Esophagus squamous epithelium (tissue), 4 donors: ENCODE measurements at regions not wholly inside any gene's neighbourhood (a gene's known extent, or its start where the extent isn't known, plus 50 kb on each side); places are given as distances from the start of the nearest gene placed in this dataset.

ENCODE experiments used
- CTCF ChIP-seq, 6 experiments: fragments of 450-650 bp in 4 of 6; fragments of 200-600 bp in 2 of 6; sonication (generic) in 2 of 6; IDR thresholded peaks; one replicate each; pipeline ENCODE4 v1.5.1; 2016 to 2019; ENCODE audit warnings: antibody characterized with exemption in 6 of 6, mild to moderate bottlenecking in 4 of 6, moderate library complexity in 4 of 6
- POLR2A ChIP-seq, 4 donors: fragments of 450-650 bp; IDR thresholded peaks; one replicate each; pipeline ENCODE4 v1.6.1; 2017; ENCODE audit warnings: antibody characterized with exemption in 4 of 4, mild to moderate bottlenecking in 4 of 4, moderate library complexity in 3 of 4

- TF ChIP-seq CTCF (IDR thresholded peaks at IDR 0.05) (no peak), POLR2A (IDR thresholded peaks at IDR 0.05) (no peak)
Observed at GRCh38 chr6:87959083-87959482, 88.6 kb upstream of the SPACA1 start.
